ENCODE measurements at regions not wholly inside any gene's neighbourhood (a gene's known extent, or its start where the extent isn't known, plus 50 kb on each side); places are given as distances from the start of the nearest gene placed in this dataset.

GRCh38 chr5:67674159-67674655 is 477.6 kb upstream of the CD180 start (continued):
- TF ChIP-seq FOSL1 (IDR thresholded peaks at IDR 0.05; ENCODE audit: low read depth): no peak
- TF ChIP-seq EGR1 (IDR thresholded peaks at IDR 0.05; ENCODE audit: low read depth): no peak
- TF ChIP-seq YY1 (IDR thresholded peaks at IDR 0.05; ENCODE audit: extremely low read depth, insufficient replicate concordance, low read depth, low read length): no peak
- TF ChIP-seq CBX3 (IDR thresholded peaks at IDR 0.05; ENCODE audit: low read depth): no peak
- no peak for TF ChIP-seq JUND (IDR thresholded peaks at IDR 0.05)

DNA sequence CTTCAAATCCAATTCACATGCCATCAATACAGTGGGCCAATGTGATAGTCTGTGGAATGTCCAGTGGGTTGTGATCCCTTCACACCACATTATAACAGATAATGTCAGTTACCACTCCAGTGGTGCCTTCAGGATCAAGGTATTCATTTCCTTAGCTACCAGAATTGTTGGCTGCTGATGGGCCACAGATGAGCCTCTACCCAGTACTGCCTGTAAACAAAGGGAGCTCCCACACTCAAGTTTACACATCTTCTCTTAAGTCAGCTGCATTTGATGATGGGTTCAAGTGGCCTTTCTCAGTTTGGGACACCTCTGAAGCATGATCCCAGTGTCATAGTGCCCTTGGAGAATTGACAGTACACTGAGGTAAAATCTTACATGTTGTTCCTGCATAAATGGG is 477.0 kb upstream of the CD180 start:
- CTCF ChIA-PET: no interaction called here
- H3K4me1 ChIP-seq (ENCODE audit: control insufficient read depth in 1 of 2, insufficient read depth in 2 of 2, low read length in 2 of 2): no peaks in the 10 kb centered on the region
- H3K36me3 ChIP-seq (ENCODE audit: control insufficient read depth in 1 of 2, insufficient read depth in 2 of 2, low read length in 2 of 2): no peaks in the 10 kb centered on the region
- H3K9me2 ChIP-seq (ENCODE audit: insufficient read depth): no peaks in the 10 kb centered on the region
- RAD21 ChIA-PET (ENCODE audit: low non-redundant PET in 1 of 2, low total read pairs in 2 of 2, uncharacterized antibody in 2 of 2, unreplicated experiment in 2 of 2): no interaction called here
- DNase-seq (ENCODE audit: low read depth, low spot score) (no peak), ATAC-seq (no peak)
- POLR2A ChIA-PET: no interaction called here
- H4K20me1 ChIP-seq (ENCODE audit: insufficient read depth): no peaks in the 10 kb centered on the region
- TF ChIP-seq EZH2phosphoT487 (IDR thresholded peaks at IDR 0.05; ENCODE audit: borderline replicate concordance) (no peak), POLR2A (IDR thresholded peaks at IDR 0.05; ENCODE audit: borderline replicate concordance, extremely low read depth, insufficient read depth, insufficient read length) (no peak), SRF (IDR thresholded peaks at IDR 0.05; ENCODE audit: low read depth) (no peak), MAX (IDR thresholded peaks at IDR 0.05) (no peak), TCF7L2 (IDR thresholded peaks at IDR 0.05; ENCODE audit: borderline replicate concordance, extremely low read depth, insufficient read depth, insufficient read length) (no peak), YY1 (IDR thresholded peaks at IDR 0.05; ENCODE audit: extremely low read depth, insufficient replicate concordance, low read depth, low read length) (no peak), ZNF274 (IDR thresholded peaks at IDR 0.05; ENCODE audit: low read depth, low read length) (no peak)
- H3K9ac ChIP-seq (ENCODE audit: low read length): no peak overlapping the region
- no peak overlapping the region for H3K27ac ChIP-seq (ENCODE audit: low read depth, low read length)
- H3K4me2 ChIP-seq (ENCODE audit: low read length): no peak overlapping the region
- no peaks in the 10 kb centered on the region for H3K9me3 ChIP-seq (ENCODE audit: control insufficient read depth in 1 of 2, insufficient read depth in 1 of 2, low read depth in 1 of 2, low read length in 2 of 2)
- intact Hi-C loops (cut with micrococcal nuclease): no loop called here
- H3K79me2 ChIP-seq (ENCODE audit: insufficient read depth, low read length): no peaks in the 10 kb centered on the region
- no peak overlapping the region for H2AFZ ChIP-seq (ENCODE audit: low read depth, low read length, poor library complexity, severe bottlenecking)
- no peaks in the 10 kb centered on the region for H3K27me3 ChIP-seq (ENCODE audit: insufficient read depth, low read length)
- no TSS peak for BruUV-seq (replicated peaks)
- no peak overlapping the region for H3K4me3 ChIP-seq (replicated peaks in 1 of 2; ENCODE audit: low read depth in 1 of 2, low read length in 2 of 2)
